HG02884 (cell line): ENCODE measurements at regions not wholly inside any gene's neighbourhood (a gene's known extent, or its start where the extent isn't known, plus 50 kb on each side); places are given as distances from the start of the nearest gene placed in this dataset.

ENCODE experiments used
- ATAC-seq: cut with Tn5 transposase; IDR thresholded peaks from one replicate; pipeline ENCODE4 v1.9.1; 2021; ENCODE audit warnings: mild to moderate bottlenecking, moderate library complexity; ENCODE audit not compliant: unreplicated experiment

DNA sequence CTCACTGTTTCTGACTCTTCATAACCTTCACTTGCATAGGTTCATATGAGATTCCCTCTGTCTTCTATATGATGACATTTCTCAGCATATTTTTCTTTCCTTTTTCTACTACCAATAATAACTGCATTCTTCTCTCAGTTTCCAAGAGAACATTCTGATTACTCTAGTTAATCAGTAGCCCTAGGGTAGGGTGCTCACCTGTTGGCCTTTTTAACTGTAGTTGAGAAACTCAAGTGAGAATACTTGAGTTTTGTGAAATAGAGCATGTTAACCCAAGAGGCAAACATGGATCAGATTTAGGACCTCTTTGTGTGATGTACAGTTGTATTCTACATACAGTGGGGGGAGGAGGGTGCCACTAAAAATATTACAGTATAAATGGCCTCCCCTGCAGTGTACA lies 308.0 kb downstream of the CMPK2 start:
- ATAC-seq: no peak

DNA sequence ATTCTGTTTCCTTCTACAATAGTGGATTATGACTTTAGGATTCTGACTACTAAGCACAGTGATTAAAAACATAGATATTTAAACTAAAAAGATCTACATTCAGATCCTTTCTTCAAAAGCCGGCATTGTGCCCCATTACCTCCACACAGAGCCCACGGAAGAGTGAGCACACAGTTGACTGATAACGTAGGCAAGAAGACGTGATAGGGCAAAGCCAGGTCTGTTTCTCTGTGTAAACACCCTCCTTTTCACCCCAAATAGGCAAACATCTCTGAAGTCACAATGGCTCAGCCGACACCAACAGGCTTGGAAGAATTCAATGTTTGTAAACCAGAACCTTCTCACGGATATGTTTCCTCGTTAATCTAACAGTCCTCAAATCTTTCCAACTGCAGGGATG lies 302.9 kb downstream of the CMPK2 start:
- ATAC-seq: no peak

DNA sequence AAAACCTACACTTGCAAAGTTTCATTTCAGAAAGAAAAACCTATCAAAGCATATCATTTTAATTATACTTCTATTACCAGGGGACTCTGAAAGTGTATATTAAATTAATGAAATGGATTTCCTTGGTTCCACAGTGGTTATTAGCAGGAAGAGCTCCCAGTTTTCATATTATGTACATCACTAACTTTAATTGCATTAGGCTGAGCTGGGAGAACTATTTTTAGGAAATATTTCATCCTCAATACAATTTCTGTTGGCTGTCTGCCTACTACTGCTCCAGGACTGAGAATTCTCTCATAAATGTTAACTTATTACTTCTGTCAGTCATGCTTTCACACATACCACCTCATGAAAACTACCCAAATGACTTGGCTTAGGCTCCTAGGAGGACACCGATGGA lies 301.4 kb downstream of the CMPK2 start:
- no peak for ATAC-seq

DNA sequence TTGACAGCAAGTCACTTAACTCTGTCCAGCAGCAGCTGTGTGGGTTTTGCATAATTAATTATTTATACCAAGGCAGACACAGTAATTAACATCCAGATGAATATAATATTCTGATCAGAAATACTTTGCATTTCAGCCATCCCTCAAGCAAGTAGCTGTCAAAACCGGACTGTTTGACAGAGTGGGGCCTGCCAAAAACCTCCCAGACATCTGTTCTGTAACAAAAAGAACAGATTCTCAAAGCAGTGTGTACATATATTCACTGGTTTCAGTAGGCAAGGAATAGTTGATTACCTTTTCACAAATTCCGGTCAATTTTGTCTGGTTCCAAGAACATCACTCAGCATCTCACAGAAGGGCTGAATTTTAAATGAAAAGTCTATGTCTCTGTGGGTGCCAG lies 291.6 kb downstream of the CMPK2 start:
- no peak for ATAC-seq

DNA sequence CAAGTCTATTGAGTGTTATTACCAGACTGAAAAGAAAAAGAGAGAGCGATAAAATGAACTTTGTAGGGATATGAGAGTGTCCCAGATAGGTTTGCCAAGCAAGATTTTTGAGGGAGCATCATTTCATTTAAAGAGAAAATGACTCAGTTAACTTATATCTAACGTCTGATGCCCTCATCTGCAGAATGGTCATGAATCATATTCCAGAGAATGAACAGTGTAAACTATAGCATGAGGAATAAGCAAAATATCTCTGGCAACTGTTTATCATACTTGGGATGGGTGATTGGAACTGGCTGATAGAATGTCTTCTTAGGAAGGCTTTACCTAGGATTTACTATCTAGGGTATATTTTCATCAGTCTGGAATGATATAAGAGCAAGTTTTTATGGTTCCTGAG lies 289.4 kb downstream of the CMPK2 start:
- ATAC-seq: no peak

DNA sequence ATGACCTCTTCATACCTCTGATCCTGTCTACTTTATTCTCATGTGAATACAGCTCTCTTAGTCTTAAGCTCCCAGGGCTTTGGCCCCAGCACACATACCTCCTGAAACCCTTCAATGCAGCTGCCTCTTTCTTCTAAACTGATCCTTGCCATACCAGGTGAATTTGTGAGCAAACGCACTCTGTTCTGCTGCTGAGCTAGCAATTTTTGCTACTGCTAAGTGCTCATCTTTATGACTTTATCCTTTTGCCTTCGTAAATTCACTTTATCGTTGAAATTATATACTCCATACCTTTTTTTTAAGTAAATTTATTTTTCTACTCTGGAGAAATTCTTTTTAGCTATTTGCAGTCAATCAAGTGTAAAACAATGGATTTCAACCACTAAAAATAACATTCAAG lies 287.7 kb downstream of the CMPK2 start:
- ATAC-seq: no peak

DNA sequence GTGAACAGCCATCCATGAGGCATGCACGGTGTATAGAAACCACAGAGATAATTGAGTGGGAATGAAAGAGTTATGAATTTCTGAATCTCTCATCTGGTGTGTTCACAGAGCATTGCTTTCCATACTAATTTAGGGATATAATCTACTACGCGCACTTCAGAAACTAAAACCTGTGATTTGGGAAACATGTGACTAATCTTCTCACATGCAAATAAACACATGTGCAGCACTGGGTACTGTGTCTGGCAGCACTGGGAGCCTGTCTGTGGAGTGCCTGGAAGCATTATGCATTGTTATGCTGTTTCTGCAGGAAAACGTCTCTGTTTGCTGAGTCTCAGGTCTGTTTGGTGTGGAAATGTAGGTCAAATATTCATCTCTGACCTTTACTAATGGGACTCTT lies 287.3 kb downstream of the CMPK2 start:
- no peak for ATAC-seq

DNA sequence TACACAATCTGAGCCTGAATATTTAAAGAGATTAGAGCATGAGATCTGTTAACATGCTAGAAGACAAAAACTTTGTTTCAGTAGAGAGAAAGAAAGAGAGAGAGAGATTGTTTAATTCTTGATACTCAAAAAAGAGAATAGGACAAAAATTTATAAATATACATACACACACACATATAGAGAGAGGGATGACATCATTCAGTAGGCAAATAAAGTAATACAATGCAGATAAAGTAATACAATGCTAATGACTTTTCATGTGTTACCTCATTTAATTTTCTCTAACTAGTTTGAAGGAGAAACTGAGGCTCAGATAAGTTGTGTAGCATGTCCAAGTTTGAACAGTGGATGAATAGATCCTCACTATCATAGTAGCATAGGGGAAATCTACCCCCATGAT lies 286.4 kb downstream of the CMPK2 start:
- ATAC-seq: no peak

DNA sequence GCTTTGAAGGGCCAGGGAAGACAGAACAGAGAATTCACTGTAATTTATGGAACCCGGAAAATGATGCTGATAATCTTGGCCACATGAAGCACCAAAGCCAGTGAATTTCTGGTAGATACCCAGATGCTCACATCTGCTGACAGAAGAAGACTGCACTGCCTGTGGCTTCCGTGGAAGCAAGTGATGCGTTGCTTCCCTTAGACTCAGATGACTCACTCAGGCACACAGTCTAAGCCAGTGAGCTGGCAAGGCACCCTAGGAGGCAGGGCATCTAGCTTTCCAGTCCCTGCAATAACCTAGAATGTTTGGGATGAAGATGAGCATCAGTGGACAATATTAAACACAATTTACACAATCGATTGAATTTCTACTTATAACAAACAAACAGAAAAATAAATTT lies 284.7 kb downstream of the CMPK2 start:
- ATAC-seq: no peak

DNA sequence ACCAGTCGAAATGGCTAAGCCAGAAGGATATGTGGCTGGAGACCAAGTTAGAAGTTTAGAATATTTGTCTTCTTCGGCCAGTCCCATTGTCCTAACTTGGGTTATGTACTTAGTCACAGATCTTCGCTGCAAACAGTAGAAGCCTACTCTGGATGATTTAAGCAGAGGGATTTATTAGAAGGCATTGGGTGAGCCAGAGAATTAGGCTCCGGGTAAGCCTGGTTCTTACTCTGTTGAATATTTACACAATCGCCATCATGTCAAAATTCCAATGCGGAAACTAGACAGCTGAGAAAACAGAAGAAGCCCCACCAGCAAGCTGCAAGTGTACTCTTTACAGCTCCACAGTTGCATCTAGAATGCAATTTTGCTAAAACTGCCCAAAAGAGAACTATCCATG lies 276.6 kb downstream of the CMPK2 start:
- ATAC-seq: no peak

DNA sequence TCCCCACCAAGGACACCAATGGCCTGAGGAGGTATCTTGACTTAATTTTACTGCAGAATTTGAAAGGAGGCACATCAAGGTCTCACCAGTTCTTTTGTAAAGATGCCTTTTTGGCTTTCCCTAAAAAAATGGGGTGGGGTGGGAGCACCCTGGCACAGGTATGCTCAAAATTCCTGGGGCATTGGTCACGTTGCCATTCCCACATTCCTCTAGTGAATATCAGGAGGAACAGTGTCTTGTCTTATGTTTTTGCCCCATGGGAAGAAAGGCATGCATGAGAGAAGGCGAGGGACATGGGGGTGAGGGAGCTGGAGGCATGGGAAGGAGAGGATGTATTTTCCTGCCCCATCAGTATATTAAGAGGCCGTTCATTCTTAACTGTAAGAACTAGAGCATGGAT lies 275.3 kb downstream of the CMPK2 start:
- no peak for ATAC-seq

DNA sequence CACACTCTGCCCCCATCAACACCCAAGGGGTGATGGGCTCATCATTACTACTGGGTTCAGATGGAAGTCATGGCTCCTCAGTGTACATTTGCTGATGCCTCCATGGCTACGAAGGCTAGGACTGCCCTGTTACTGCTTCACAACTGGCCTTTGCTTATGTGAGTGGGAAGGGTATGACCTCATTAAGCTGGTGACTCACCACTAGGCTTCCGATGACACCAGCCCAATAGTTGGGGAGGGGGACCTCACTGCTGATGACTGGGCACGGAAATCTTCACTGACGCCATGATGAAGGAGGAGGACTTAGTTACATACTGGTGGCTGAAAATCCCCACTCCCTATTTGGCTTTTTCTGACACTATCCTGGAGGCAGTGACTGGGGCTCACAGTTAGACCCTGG lies 263.2 kb downstream of the CMPK2 start:
- no peak for ATAC-seq

DNA sequence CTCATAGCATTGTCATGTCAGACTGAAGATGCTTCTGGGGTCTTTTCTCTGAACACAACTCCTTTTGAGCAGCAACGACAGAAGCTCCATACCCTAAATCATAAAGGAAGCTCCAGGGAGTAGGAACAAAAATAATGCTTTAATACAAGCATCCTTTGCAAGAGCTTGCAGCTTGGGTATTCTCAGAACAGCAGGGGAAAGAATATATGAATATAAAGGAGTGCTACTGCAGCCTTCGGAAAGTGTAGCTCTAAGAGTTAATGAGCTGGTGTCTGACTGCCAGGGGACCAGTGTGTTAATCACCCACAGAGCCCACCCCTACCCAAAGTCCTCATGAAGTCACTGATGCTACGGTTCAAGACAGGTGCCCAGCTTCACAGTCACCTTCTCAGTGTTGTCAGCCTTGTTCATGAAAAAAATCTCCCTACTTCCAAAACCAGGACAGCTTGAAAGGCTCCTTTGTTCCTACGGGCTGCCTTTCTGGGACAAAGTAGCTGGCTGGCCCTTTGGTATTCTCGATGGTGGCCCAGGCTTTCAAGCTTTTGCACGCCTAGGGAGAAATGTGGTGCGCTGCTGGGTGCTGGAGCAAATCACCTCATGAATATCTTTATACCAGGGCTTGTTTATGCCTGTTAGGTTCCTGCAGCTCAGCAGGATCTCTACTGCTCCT lies 259.7 kb downstream of the CMPK2 start:
- no peak for ATAC-seq

DNA sequence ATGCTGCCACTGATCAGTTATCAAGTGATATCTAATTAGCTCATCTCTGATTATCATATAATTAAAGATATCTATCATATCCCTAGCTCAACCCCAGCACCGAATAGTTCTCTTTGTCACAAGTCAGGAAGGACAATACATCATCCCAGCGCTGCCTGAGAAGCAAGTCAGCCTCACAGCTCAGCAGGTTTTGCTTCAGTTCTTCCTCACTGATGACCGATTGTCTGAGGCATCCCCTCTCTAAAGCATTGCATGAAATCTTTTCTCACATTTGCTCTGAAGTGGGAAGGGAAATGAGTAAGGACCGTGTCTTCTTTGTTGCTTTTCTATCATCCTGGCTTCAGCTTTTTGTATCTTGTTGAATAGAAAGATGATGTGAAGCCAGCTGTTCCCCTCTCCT lies 247.9 kb downstream of the CMPK2 start:
- no peak for ATAC-seq

DNA sequence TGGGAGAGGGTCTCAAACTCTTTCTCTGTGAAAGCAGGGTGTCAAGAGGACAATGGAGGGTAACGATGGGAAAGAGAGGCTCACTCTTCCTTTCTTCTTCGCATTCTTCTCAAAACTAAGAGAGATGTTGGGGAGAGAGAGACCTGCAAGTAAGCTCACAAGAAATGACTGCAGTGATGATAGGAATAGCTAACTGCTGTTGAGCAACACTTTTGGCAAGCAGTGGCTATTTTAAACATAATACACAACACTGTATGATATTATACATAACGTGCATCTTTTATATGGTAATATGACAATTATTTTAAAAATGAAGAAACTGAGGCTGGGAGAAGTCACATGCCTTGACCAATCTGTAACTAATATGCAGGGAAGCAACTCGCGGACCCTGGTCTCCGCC lies 247.5 kb downstream of the CMPK2 start:
- ATAC-seq: no peak

DNA sequence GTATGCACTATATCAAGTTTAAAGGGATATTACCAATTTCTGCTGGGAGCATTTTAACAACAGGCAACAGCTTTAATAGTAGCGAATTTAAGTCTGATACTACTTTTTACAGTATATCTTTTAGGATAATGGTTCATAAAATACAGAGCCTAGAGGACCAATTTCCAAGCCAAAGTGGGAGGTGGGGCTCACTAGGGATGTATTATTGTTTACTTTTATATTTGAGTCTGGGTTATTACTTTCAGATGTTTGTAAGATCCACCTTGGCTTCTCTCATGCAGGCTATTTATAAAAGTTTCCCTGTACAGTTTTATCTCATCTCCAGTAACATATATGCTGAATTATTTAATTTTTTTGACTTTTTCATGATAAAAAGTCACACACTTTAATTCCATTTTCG lies 242.0 kb downstream of the CMPK2 start:
- no peak for ATAC-seq

DNA sequence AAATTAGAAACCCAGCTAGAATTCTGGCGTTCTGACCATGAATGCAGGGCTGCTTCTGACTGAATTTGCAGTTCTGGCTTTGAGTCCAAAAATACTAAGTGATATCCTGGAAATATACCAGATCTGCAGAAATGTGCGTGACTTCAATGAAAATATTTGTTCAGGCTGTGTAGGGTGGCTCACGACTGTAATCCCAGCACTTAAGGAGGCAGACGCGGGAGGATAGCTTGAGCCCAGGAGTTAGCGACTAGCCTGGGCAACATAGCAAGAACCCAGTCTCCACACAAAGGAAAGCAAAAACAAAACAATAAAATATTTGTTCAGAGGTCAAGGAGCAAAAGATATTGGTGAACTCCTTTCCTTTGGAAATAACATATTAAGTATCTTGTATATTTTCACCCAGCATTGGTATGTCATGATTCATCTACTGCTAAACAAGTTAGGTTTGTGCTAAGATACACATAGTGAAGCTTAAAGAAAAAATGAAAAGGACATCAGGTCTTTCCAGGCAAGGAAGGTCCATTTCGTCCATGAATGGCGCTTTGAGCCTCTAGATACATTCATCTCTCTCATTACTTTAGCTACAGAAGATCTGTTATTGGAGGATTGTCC lies 239.2 kb downstream of the CMPK2 start:
- no peak for ATAC-seq

DNA sequence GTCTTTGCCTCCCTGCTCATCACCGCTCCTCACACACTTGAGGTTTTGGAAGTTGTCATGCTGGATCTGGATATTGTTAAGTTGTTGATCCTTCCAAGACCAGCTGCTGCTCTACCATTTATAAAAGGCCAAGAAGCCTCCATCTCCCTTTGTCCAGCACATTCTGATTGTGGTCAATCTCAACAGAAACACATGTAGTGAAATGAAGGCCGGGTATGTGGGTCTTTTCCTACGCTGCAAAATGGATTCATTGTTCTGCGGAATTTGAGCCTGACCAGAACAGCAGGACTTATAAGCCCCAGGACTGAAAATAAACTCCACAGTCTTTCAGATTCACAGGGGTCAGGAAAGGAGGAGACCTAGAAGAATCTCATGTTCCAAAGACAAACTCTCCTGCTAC lies 238.4 kb downstream of the CMPK2 start:
- ATAC-seq: no peak

DNA sequence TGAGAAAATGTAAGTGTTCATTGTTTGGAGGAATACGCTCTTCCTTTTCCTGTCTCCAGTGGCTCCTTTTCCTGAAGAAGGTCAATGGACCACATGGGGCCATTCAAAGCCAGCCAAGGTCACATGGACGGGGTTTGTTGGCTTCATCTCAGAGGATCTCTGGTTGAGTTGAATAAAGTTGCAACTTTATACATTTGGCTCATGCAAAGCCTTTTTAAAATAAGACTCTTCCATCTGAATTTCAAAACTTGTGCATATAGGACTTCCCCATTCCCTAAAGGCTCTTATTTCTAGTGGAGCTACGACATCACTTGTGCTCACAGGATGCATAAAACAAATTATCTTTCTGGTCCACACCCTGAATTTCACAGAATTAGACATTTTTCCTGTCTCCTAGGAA lies 235.5 kb downstream of the CMPK2 start:
- no peak for ATAC-seq

DNA sequence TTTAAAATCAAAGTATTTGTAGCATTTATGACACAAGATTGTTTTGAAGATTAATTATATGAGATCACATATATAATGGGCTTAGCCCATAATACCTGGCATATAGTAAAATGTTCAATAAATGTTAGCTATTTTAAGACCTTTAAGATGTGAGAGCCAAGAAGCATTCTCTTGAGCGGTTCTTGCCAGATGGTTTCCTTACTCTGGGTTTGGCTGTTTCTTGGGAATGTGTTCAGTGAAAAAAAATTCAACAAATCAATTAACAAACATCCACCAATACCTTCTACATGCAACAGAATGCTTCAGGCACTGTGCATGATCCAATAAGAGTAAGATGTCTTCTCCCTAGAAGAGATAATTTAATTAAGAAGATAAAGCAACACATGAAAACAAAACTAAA lies 230.4 kb downstream of the CMPK2 start:
- no peak for ATAC-seq

DNA sequence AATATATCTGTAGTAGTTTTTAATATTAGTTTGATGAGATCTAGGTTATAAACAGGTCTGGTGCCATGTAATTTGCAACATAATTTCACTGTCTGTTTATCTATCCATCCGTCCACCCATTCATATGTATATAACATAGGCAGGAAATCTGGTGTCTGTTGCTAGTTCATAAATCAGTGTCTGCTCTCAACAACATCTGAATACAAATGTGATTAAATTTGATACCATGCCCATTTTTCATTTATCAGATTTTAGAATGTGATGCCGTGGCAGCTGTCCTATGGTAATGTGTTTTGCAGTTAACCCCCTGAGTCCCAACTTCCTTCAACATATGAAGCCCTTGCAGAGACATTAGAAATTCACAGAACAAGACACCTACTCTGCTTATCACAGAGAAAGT lies 228.4 kb downstream of the CMPK2 start:
- no peak for ATAC-seq

DNA sequence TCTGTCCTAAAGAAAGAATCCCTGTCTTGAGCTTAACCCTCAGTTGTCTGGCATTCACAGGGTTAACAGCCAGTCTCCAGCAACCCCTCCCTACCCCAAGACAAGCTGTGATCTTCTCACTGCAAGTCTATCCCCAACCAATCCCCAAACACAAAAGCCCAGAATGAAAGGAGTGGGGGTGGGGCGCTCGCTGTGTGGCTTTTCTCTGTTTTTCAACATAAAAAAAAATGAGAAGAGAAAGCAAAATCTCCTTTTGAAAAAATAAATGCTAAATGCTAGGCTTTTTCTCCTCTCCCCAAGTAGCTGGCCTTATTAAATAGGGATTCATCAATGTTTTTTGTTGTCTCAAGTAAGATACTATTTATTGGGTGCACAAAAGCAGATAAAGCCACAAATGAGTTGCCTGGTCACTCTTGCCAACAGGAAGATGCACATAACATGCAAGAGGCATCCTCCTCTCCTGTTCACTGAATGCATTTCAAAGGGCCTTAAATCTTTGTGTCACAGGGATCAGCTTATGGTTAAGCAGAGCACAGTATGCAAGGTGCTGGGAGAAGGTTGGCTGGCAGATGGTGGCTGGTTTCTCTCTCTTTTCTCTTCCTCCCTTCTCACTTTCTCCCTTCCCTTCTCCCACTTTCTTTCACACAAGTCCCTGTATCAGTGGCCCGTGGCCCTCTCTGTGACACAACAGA lies 225.6 kb downstream of the CMPK2 start:
- ATAC-seq: no peak

DNA sequence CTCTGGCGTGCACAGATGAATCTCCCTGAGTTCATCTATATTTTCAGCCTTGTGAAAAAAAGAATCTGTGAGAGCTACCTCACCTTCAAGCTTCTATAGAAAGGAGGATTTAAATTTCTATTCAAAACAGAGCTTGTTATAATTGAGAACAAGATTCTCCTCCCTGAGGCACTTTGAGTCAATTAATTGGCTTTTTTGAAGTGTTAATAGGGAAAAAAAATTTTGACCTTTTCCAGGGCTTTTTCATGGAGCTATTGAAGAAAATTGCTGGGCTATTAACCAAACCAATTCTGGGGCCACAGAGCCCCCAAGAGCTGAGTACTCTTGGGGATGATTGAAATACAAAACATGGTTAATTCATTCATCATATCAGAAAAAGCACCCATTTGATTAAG lies 225.1 kb downstream of the CMPK2 start:
- ATAC-seq: no peak
